A673 (cell line): ENCODE measurements at regions not wholly inside any gene's neighbourhood (a gene's known extent, or its start where the extent isn't known, plus 50 kb on each side); places are given as distances from the start of the nearest gene placed in this dataset.

Experiments used
- BruUV-seq: library from RNA; stranded (reverse); fragments of 400-500 nt; replicated peaks from 2 replicates; lab custom pipeline; 2021; lab: Mats Ljungman, UMichigan
- CTCF ChIA-PET: fragments of 300-600 bp; sonication (Branson Sonifier 250); formaldehyde crosslinking; loops from one replicate; lab custom pipeline; 2022; ENCODE audit warnings: antibody characterized with exemption; lab: Charles Lee
- POLR2A ChIA-PET: fragments of 300-600 bp; sonication (Branson Sonifier 250); formaldehyde crosslinking; loops from one replicate; lab custom pipeline; 2022; ENCODE audit warnings: antibody characterized with exemption; ENCODE audit not compliant: low non-redundant PET; lab: Charles Lee
- DNase-seq: peaks from one replicate; pipeline ENCODE4 v3.0.0-alpha.2; 2015; ENCODE audit warnings: low spot score
- H3K27ac ChIP-seq: fragments of 200-600 bp; sonication (generic); 2 replicates; pipeline ENCODE4 v1.5.1; 2016; ENCODE audit warnings: mixed run types, low read depth, mild to moderate bottlenecking, mixed read lengths, antibody characterized with exemption, low read length; ENCODE audit not compliant: poor library complexity, severe bottlenecking
- H3K27me3 ChIP-seq: fragments of 200-600 bp; sonication (generic); replicated peaks from 2 replicates; pipeline ENCODE4 v1.6.1; 2017; ENCODE audit warnings: mixed run types, low read depth, mild to moderate bottlenecking, mixed read lengths, antibody characterized with exemption, low read length; ENCODE audit not compliant: insufficient read depth, poor library complexity
- H3K36me3 ChIP-seq: fragments of 200-600 bp; sonication (generic); 2 replicates; pipeline ENCODE4 v1.6.1; 2016; ENCODE audit warnings: mixed run types, mild to moderate bottlenecking, mixed read lengths, antibody characterized with exemption, low read length; ENCODE audit not compliant: insufficient read depth, poor library complexity, severe bottlenecking
- H3K4me1 ChIP-seq: fragments of 200-600 bp; sonication (generic); 2 replicates; pipeline ENCODE4 v1.6.1; 2017; ENCODE audit warnings: mixed run types, mild to moderate bottlenecking, mixed read lengths, antibody characterized with exemption, low read length; ENCODE audit not compliant: insufficient read depth, poor library complexity, severe bottlenecking
- H3K4me3 ChIP-seq: fragments of 200-600 bp; sonication (generic); 2 replicates; pipeline ENCODE4 v1.5.1; 2016; ENCODE audit warnings: low read depth, mixed run types, mild to moderate bottlenecking, mixed read lengths, low read length; ENCODE audit not compliant: poor library complexity, severe bottlenecking
- H3K9me3 ChIP-seq: fragments of 200-600 bp; sonication (generic); 2 replicates; pipeline ENCODE4 v1.6.1; 2016; ENCODE audit warnings: mixed run types, low read depth, mild to moderate bottlenecking, mixed read lengths, antibody characterized with exemption, low read length; ENCODE audit not compliant: poor library complexity, severe bottlenecking
- EZH2 ChIP-seq: fragments of 200-600 bp; sonication (generic); IDR thresholded peaks from 2 replicates; pipeline ENCODE4 v1.6.1; 2017; ENCODE audit warnings: borderline replicate concordance, low read depth, mild to moderate bottlenecking, mixed read lengths, antibody characterized with exemption, low read length; ENCODE audit not compliant: poor library complexity, severe bottlenecking
- intact Hi-C: fragments of 100-400 bp; cut with micrococcal nuclease; formaldehyde crosslinking; loops from one replicate; pipeline ENCODE4 v1.10.0; 2022; ENCODE audit not compliant: unreplicated experiment
- TF ChIP-seq, protein P1 (sequence below): fragments of 300-800, 200-600 bp; sonication (generic); conservative IDR thresholded peaks from 2 replicates; pipeline ENCODE4 v1.5.1; 2017; ENCODE audit warnings: low read depth, mild to moderate bottlenecking, antibody characterized with exemption, low read length, moderate library complexity, mixed read lengths

DNA sequence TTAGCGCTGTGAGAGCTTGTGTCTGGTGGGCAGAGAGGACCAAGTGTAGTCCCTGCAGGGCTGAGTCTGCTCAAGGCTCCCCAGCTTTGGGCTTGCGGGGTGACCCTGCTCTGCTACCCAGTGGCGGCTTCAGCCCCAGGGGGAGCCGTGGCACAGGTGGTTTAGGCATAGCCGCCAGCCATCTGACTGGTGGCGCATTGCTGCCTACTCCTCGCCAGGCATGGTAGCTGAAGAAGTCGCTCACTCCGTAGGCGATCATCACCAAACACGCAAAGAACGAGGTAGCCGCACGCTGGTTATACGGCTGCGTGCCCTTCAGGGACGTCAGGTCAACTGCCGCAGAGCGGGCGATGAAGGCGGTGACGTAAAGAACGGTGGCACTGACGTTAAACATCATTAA is 180.7 kb upstream of the DIPK2B start:
- no peaks in the 10 kb centered on the region for H3K4me1 ChIP-seq
- DNase-seq, result no peak
- H3K36me3 ChIP-seq, result no peaks in the 10 kb centered on the region
- BruUV-seq, result no TSS peak
- no peak for TF ChIP-seq EZH2
- TF ChIP-seq, protein P1, sequence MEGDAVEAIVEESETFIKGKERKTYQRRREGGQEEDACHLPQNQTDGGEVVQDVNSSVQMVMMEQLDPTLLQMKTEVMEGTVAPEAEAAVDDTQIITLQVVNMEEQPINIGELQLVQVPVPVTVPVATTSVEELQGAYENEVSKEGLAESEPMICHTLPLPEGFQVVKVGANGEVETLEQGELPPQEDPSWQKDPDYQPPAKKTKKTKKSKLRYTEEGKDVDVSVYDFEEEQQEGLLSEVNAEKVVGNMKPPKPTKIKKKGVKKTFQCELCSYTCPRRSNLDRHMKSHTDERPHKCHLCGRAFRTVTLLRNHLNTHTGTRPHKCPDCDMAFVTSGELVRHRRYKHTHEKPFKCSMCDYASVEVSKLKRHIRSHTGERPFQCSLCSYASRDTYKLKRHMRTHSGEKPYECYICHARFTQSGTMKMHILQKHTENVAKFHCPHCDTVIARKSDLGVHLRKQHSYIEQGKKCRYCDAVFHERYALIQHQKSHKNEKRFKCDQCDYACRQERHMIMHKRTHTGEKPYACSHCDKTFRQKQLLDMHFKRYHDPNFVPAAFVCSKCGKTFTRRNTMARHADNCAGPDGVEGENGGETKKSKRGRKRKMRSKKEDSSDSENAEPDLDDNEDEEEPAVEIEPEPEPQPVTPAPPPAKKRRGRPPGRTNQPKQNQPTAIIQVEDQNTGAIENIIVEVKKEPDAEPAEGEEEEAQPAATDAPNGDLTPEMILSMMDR, result no peak
- CTCF ChIA-PET, result no interaction called here
- no peak overlapping the region for H3K27ac ChIP-seq
- intact Hi-C loops, result no loop called here
- POLR2A ChIA-PET, result no interaction called here
- no peak overlapping the region for H3K4me3 ChIP-seq
- no peaks in the 10 kb centered on the region for H3K27me3 ChIP-seq
- no peaks in the 10 kb centered on the region for H3K9me3 ChIP-seq

GRCh38 chrX:45379236-45379635 is 178.6 kb upstream of the DIPK2B start:
- Histone ChIP-seq H3K27ac (no peak overlapping the region), H3K27me3 (no peaks in the 10 kb centered on the region), H3K4me1 (no peaks in the 10 kb centered on the region), H3K9me3 (no peaks in the 10 kb centered on the region), H3K36me3 (no peaks in the 10 kb centered on the region), H3K4me3 (no peak overlapping the region)
- BruUV-seq, result no TSS peak
- ChIA-PET POLR2A (no interaction called here), CTCF (no interaction called here)
- no peak for TF ChIP-seq EZH2
- TF ChIP-seq, protein P1, result no peak
- no peak for DNase-seq
- intact Hi-C loops, result no loop called here

GRCh38 chrX:45372151-45372550 is 171.5 kb upstream of the DIPK2B start:
- Histone ChIP-seq H3K9me3 (peaks cover 10% of the 10 kb centered on the region), H3K4me1 (no peaks in the 10 kb centered on the region), H3K27me3 (no peaks in the 10 kb centered on the region), H3K4me3 (no peak overlapping the region), H3K36me3 (no peaks in the 10 kb centered on the region), H3K27ac (no peak overlapping the region)
- POLR2A ChIA-PET, result no interaction called here
- no TSS peak for BruUV-seq
- CTCF ChIA-PET, result no interaction called here
- intact Hi-C loops, result no loop called here
- TF ChIP-seq, protein P1, result no peak
- no peak for TF ChIP-seq EZH2
- DNase-seq, result no peak
